ENCODE measurements at regions not wholly inside any gene's neighbourhood (a gene's known extent, or its start where the extent isn't known, plus 50 kb on each side); places are given as distances from the start of the nearest gene placed in this dataset.

GRCh38 chr17:33986088-33986487 is 269.0 kb upstream of the CCL2 start:
- TF ChIP-seq NFIC (IDR thresholded peaks at IDR 0.05) (no peak), EP300 (IDR thresholded peaks at IDR 0.05; ENCODE audit: borderline replicate concordance) (no peak), MAX (IDR thresholded peaks at IDR 0.05) (no peak), RAD21 (IDR thresholded peaks at IDR 0.05; ENCODE audit: low read depth) (no peak), TAF1 (IDR thresholded peaks at IDR 0.05; ENCODE audit: low read depth) (no peak), REST (IDR thresholded peaks at IDR 0.05; ENCODE audit: low read depth) (no peak), TCF12 (IDR thresholded peaks at IDR 0.05; ENCODE audit: low read depth) (no peak)

Measured in Ishikawa (cell line).